ENCODE measurements at regions not wholly inside any gene's neighbourhood (a gene's known extent, or its start where the extent isn't known, plus 50 kb on each side); places are given as distances from the start of the nearest gene placed in this dataset.
A peak's percentile ranks its signal among the peaks of the same experiment; 100 is the strongest.
"Not testable (repeated sequence)": the region's sequence is repeated elsewhere in the genome, so short reads cannot be mapped to it uniquely, and the experiment has no call there.

- POLR2A ChIA-PET: no interaction called here
- DNase-seq (ENCODE audit: low read depth): no peak
- Histone ChIP-seq H3K36me3 (ENCODE audit: control insufficient read depth, insufficient read depth, low read length) (no peaks in the 10 kb centered on the region), H3K4me3 (ENCODE audit: low read depth, low read length) (no peak overlapping the region), H3K27me3 (ENCODE audit: control insufficient read depth, insufficient read depth, low read length) (no peaks in the 10 kb centered on the region)
- TF ChIP-seq CTCF (IDR thresholded peaks at IDR 0.05; ENCODE audit: insufficient read depth, low read depth, low read length): no peak
- CTCF ChIA-PET: no interaction called here
Observed at GRCh38 chr2:747762-748351, 70.7 kb upstream of the TMEM18 start.

- POLR2A ChIA-PET: no interaction called here
Observed at GRCh38 chr2:746697-747096, 69.5 kb upstream of the TMEM18 start.

GRCh38 chr2:744088-744487 is 66.9 kb upstream of the TMEM18 start:
- TF ChIP-seq CTCF (IDR thresholded peaks at IDR 0.05; ENCODE audit: insufficient read depth, low read depth, low read length): no peak
- POLR2A ChIA-PET: no interaction called here
- no peaks in the 10 kb centered on the region for H3K36me3 ChIP-seq (ENCODE audit: control insufficient read depth, insufficient read depth, low read length)

More at GRCh38 chr2:746697-747096, 69.5 kb upstream of the TMEM18 start:
- no peak for TF ChIP-seq CTCF (IDR thresholded peaks at IDR 0.05; ENCODE audit: insufficient read depth, low read depth, low read length)
- H3K27me3 ChIP-seq (ENCODE audit: control insufficient read depth, insufficient read depth, low read length): no peaks in the 10 kb centered on the region
- no peaks in the 10 kb centered on the region for H3K36me3 ChIP-seq (ENCODE audit: control insufficient read depth, insufficient read depth, low read length)
- no peak overlapping the region for H3K4me3 ChIP-seq (ENCODE audit: low read depth, low read length)
- CTCF ChIA-PET: no interaction called here
- DNase-seq (ENCODE audit: low read depth): no peak

GRCh38 chr2:742221-742620 is 65.0 kb upstream of the TMEM18 start:
- POLR2A ChIA-PET: no interaction called here
- TF ChIP-seq CTCF (IDR thresholded peaks at IDR 0.05; ENCODE audit: insufficient read depth, low read depth, low read length): no peak
- H3K36me3 ChIP-seq (ENCODE audit: control insufficient read depth, insufficient read depth, low read length): no peaks in the 10 kb centered on the region
- CTCF ChIA-PET: no interaction called here
- H3K27me3 ChIP-seq (ENCODE audit: control insufficient read depth, insufficient read depth, low read length): no peaks in the 10 kb centered on the region
- no peak for DNase-seq (ENCODE audit: low read depth)
- H3K4me3 ChIP-seq (ENCODE audit: low read depth, low read length): no peak overlapping the region

More at GRCh38 chr2:744088-744487, 66.9 kb upstream of the TMEM18 start:
- Histone ChIP-seq H3K27me3 (ENCODE audit: control insufficient read depth, insufficient read depth, low read length) (no peaks in the 10 kb centered on the region), H3K4me3 (ENCODE audit: low read depth, low read length) (no peak overlapping the region)
- CTCF ChIA-PET: no interaction called here
- DNase-seq (ENCODE audit: low read depth): no peak

GRCh38 chr2:741195-741496 is 63.9 kb upstream of the TMEM18 start:
- no peaks in the 10 kb centered on the region for H3K36me3 ChIP-seq (ENCODE audit: control insufficient read depth, insufficient read depth, low read length)
- TF ChIP-seq CTCF (IDR thresholded peaks at IDR 0.05; ENCODE audit: insufficient read depth, low read depth, low read length): no peak
- no peak for DNase-seq (ENCODE audit: low read depth)
- POLR2A ChIA-PET: no interaction called here
- H3K27me3 ChIP-seq (ENCODE audit: control insufficient read depth, insufficient read depth, low read length): no peaks in the 10 kb centered on the region
- H3K4me3 ChIP-seq (ENCODE audit: low read depth, low read length): peak overlapping the region; percentile 48
- CTCF ChIA-PET: no interaction called here

- POLR2A ChIA-PET: interaction anchor here (0.6 to 0.7 kb wide), 3 partner anchors 18 to 62 kb away, joined by 3 to 5 read pairs (median 3); no protein-coding TSS in a partner anchor
- H3K4me3 ChIP-seq (ENCODE audit: low read depth, low read length): peak overlapping the region; percentile 48
- CTCF ChIA-PET; H3K36me3 ChIP-seq (ENCODE audit: control insufficient read depth, insufficient read depth, low read length); H3K27me3 ChIP-seq (ENCODE audit: control insufficient read depth, insufficient read depth, low read length): not testable (repeated sequence)
- DNase-seq (ENCODE audit: low read depth): peak; percentile 65
Observed at GRCh38 chr2:740322-741194, 63.4 kb upstream of the TMEM18 start.

- POLR2A ChIA-PET: interaction anchor here (0.6 to 0.7 kb wide), 3 partner anchors 18 to 62 kb away, joined by 3 to 5 read pairs (median 3); no protein-coding TSS in a partner anchor
- DNase-seq (ENCODE audit: low read depth); CTCF ChIA-PET: not testable (repeated sequence)
Observed at GRCh38 chr2:739864-740321, 62.7 kb upstream of the TMEM18 start.

More at GRCh38 chr2:739864-740321, 62.7 kb upstream of the TMEM18 start:
- H3K4me3 ChIP-seq (ENCODE audit: low read depth, low read length): peak overlapping the region; percentile 48
- not testable (repeated sequence) for H3K36me3 ChIP-seq (ENCODE audit: control insufficient read depth, insufficient read depth, low read length); H3K27me3 ChIP-seq (ENCODE audit: control insufficient read depth, insufficient read depth, low read length)

Data from BJ (cell line).